GM19043 (cell line): ENCODE measurements at regions not wholly inside any gene's neighbourhood (a gene's known extent, or its start where the extent isn't known, plus 50 kb on each side); places are given as distances from the start of the nearest gene placed in this dataset.

Experiments
- ATAC-seq: cut with Tn5 transposase; IDR thresholded peaks from one replicate; pipeline ENCODE4 v1.9.1; 2021; ENCODE audit warnings: low read depth; ENCODE audit not compliant: unreplicated experiment

GRCh38 chr4:110950731-110951130, 327.9 kb upstream of the PITX2 start:
- ATAC-seq: no peak

GRCh38 chr4:110953191-110953590, 330.3 kb upstream of the PITX2 start:
- no peak for ATAC-seq

GRCh38 chr4:110953898-110954297, 331.0 kb upstream of the PITX2 start:
- no peak for ATAC-seq

GRCh38 chr4:110955748-110956147, 332.9 kb upstream of the PITX2 start:
- ATAC-seq: no peak

- ATAC-seq: no peak
Measured at GRCh38 chr4:110959041-110959643, 336.3 kb upstream of the PITX2 start.

- ATAC-seq: no peak
Measured at GRCh38 chr4:110961066-110961465, 338.2 kb upstream of the PITX2 start.

- ATAC-seq: no peak
Measured at GRCh38 chr4:110962616-110963015, 339.7 kb upstream of the PITX2 start.

- no peak for ATAC-seq
Measured at GRCh38 chr4:110963662-110964280, 340.9 kb upstream of the PITX2 start.

GRCh38 chr4:110967936-110968335, 345.1 kb upstream of the PITX2 start:
- ATAC-seq: no peak

- ATAC-seq: peak; percentile 68
Measured at GRCh38 chr4:110970642-110971041, 347.8 kb upstream of the PITX2 start.

- ATAC-seq: no peak
Measured at GRCh38 chr4:110975338-110975737, 352.5 kb upstream of the PITX2 start.

GRCh38 chr4:110977554-110977953, 354.7 kb upstream of the PITX2 start:
- ATAC-seq: no peak

GRCh38 chr4:110978761-110979160, 355.9 kb upstream of the PITX2 start:
- no peak for ATAC-seq

GRCh38 chr4:110982486-110982885, 359.6 kb upstream of the PITX2 start:
- no peak for ATAC-seq

GRCh38 chr4:110988722-110989121, 365.8 kb upstream of the PITX2 start:
- ATAC-seq: no peak

GRCh38 chr4:110989125-110989524, 366.2 kb upstream of the PITX2 start:
- no peak for ATAC-seq

GRCh38 chr4:110994781-110995180, 371.9 kb upstream of the PITX2 start:
- no peak for ATAC-seq

GRCh38 chr4:110998320-110998719, 375.4 kb upstream of the PITX2 start:
- ATAC-seq: no peak

GRCh38 chr4:111011458-111011857, 388.6 kb upstream of the PITX2 start:
- no peak for ATAC-seq

GRCh38 chr4:111013846-111014245, 391.0 kb upstream of the PITX2 start:
- no peak for ATAC-seq

GRCh38 chr4:111014537-111014936, 391.7 kb upstream of the PITX2 start:
- no peak for ATAC-seq

GRCh38 chr4:111016416-111016815, 393.5 kb upstream of the PITX2 start:
- ATAC-seq: no peak

- ATAC-seq: no peak
Measured at GRCh38 chr4:111018216-111018615, 395.3 kb upstream of the PITX2 start.
